Neural cell (in vitro differentiated cells): ENCODE measurements at regions not wholly inside any gene's neighbourhood (a gene's known extent, or its start where the extent isn't known, plus 50 kb on each side); places are given as distances from the start of the nearest gene placed in this dataset.
A peak's percentile ranks its signal among the peaks of the same experiment; 100 is the strongest.

Source experiments
- H2AFZ ChIP-seq: fragments of 200-600, 300-800 bp; sonication (generic), shearing (Covaris generic); 2 replicates; pipeline ENCODE4 v1.6.0; 2014; ENCODE audit warnings: low read depth, mild to moderate bottlenecking, antibody characterized with exemption, low read length, moderate library complexity
- H3F3A ChIP-seq: fragments of 200-600 bp; shearing (Covaris generic); 2 replicates; pipeline ENCODE4 v1.6.1; 2016; ENCODE audit warnings: mild to moderate bottlenecking, moderate library complexity, mixed read lengths, antibody characterized with exemption, low read length; ENCODE audit not compliant: insufficient read depth, poor library complexity, severe bottlenecking
- H3K27ac ChIP-seq: fragments of 200-600, 300-800 bp; sonication (generic), shearing (Covaris generic); 2 replicates; pipeline ENCODE4 v1.5.1; 2014; ENCODE audit warnings: mild to moderate bottlenecking, low read length, moderate library complexity
- H3K27me3 ChIP-seq: fragments of 300-800, 200-600 bp; sonication (generic), shearing (Covaris generic); 2 replicates; pipeline ENCODE4 v1.6.0; 2014; ENCODE audit warnings: mild to moderate bottlenecking, low read depth, low read length, moderate library complexity; ENCODE audit not compliant: insufficient read depth
- H3K36me3 ChIP-seq: fragments of 300-800, 200-600 bp; sonication (generic), shearing (Covaris generic); 2 replicates; pipeline ENCODE4 v1.5.1; 2014; ENCODE audit warnings: mild to moderate bottlenecking, antibody characterized with exemption, low read length, moderate library complexity; ENCODE audit not compliant: insufficient read depth
- H3K4me2 ChIP-seq: fragments of 300-800, 200-600 bp; sonication (generic), shearing (Covaris generic); 2 replicates; pipeline ENCODE4 v1.6.0; 2014; ENCODE audit warnings: mild to moderate bottlenecking, low read length
- H3K4me3 ChIP-seq: fragments of 300-800, 200-600 bp; sonication (generic), shearing (Covaris generic); 2 replicates; pipeline ENCODE4 v1.5.1; 2014; ENCODE audit warnings: mild to moderate bottlenecking, low read length, moderate library complexity
- H3K79me2 ChIP-seq: fragments of 200-600 bp; shearing (Covaris generic); replicated peaks from 2 replicates; pipeline ENCODE4 v1.6.0; 2014; ENCODE audit warnings: mild to moderate bottlenecking, low read length, moderate library complexity; ENCODE audit not compliant: insufficient read depth
- H3K9ac ChIP-seq: fragments of 300-800, 200-600 bp; sonication (generic), shearing (Covaris generic); 2 replicates; pipeline ENCODE4 v1.6.1; 2016; ENCODE audit warnings: mild to moderate bottlenecking, low read length, mixed read lengths
- H3K9me2 ChIP-seq: fragments of 200-600 bp; shearing (Covaris generic); 2 replicates; pipeline ENCODE4 v1.6.1; 2016; ENCODE audit warnings: mild to moderate bottlenecking, low read length, mixed read lengths; ENCODE audit not compliant: insufficient read depth
- H3K9me3 ChIP-seq: fragments of 200-600, 300-800 bp; sonication (generic), shearing (Covaris generic); 2 replicates; pipeline ENCODE4 v1.6.1; 2016; ENCODE audit warnings: mild to moderate bottlenecking, mixed run types, low read length, moderate library complexity, mixed read lengths
- H4K20me1 ChIP-seq: fragments of 200-600 bp; shearing (Covaris generic); 2 replicates; pipeline ENCODE4 v1.6.1; 2016; ENCODE audit warnings: mild to moderate bottlenecking, mixed run types; ENCODE audit not compliant: insufficient read depth
- EP300 ChIP-seq: fragments of 450-650 bp; conservative IDR thresholded peaks from 2 replicates; pipeline ENCODE4 v1.6.1; 2014; ENCODE audit warnings: antibody characterized with exemption, mild to moderate bottlenecking, moderate library complexity; ENCODE audit not compliant: poor library complexity, severe bottlenecking
- EZH2 ChIP-seq: fragments of 200-600, 300-800 bp; shearing (Covaris generic), sonication (generic); IDR thresholded peaks from 2 replicates; pipeline ENCODE4 v1.6.1; 2014; ENCODE audit warnings: antibody characterized with exemption, low read length, borderline replicate concordance, mild to moderate bottlenecking; ENCODE audit not compliant: insufficient read depth, poor library complexity, severe bottlenecking
- MXI1 ChIP-seq: fragments of 450-650 bp; conservative IDR thresholded peaks from 2 replicates; pipeline ENCODE4 v1.6.1; 2014; ENCODE audit warnings: antibody characterized with exemption, mild to moderate bottlenecking; ENCODE audit not compliant: poor library complexity, severe bottlenecking
- POLR2AphosphoS5 ChIP-seq: IDR thresholded peaks from 2 replicates; pipeline ENCODE4 v1.6.1; 2012
- RAD21 ChIP-seq: fragments of 450-650 bp; conservative IDR thresholded peaks from 2 replicates; pipeline ENCODE4 v1.6.1; 2014; ENCODE audit warnings: antibody characterized with exemption, mild to moderate bottlenecking, moderate library complexity
- SMC3 ChIP-seq: fragments of 450-650 bp; conservative IDR thresholded peaks from 2 replicates; pipeline ENCODE4 v1.6.1; 2014; ENCODE audit warnings: antibody characterized with exemption, mild to moderate bottlenecking, moderate library complexity; ENCODE audit not compliant: poor library complexity
- TAF1 ChIP-seq: IDR thresholded peaks from 2 replicates; pipeline ENCODE4 v1.6.1; 2012; ENCODE audit warnings: low read depth
- TF ChIP-seq, protein P1 (sequence below): IDR thresholded peaks from 2 replicates; pipeline ENCODE4 v1.6.1; 2012; ENCODE audit warnings: borderline replicate concordance
- TF ChIP-seq, protein P2 (sequence below): fragments of 450-650 bp; IDR thresholded peaks from 2 replicates; pipeline ENCODE4 v1.5.1; 2014; ENCODE audit warnings: antibody characterized with exemption, mild to moderate bottlenecking, moderate library complexity; ENCODE audit not compliant: poor library complexity, severe bottlenecking

DNA sequence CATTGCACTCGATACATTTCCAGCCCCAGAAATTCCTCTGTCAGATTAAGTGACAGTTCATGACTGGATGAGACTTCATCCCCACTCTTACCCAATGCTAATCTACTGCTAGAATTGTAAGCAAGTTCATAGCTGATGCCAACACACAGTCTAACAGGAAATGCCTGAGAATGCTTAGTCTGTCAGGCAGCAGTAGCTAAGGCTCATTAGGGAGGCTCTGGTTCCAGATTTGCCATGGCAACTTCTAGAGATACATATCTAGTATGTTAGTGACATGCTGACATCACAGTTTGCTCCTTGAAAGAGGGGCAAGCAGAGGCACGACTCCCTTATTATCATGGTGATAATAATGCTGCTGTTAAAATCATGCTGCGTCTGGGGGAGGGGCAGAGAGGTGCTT is 198.4 kb downstream of the RBM43 start:
- Histone ChIP-seq H3K27ac (peak overlapping the region; percentile 91), H4K20me1 (no peaks in the 10 kb centered on the region), H3K27me3 (no peaks in the 10 kb centered on the region), H3K4me2 (peak overlapping the region; percentile 16), H3K4me3 (peak overlapping the region; percentile 15), H3K79me2 (no peaks in the 10 kb centered on the region), H3K9me3 (no peaks in the 10 kb centered on the region), H3F3A (peaks cover 8% of the 10 kb centered on the region), H3K9ac (peak overlapping the region; percentile 56), H2AFZ (no peak overlapping the region), H3K9me2 (no peaks in the 10 kb centered on the region), H3K36me3 (no peaks in the 10 kb centered on the region)
- TF ChIP-seq TAF1, result no peak
- TF ChIP-seq MXI1, result peak; percentile 49
- no peak for TF ChIP-seq EZH2
- peak; percentile 58 for TF ChIP-seq RAD21
- peak; percentile 97 for TF ChIP-seq EP300
- TF ChIP-seq, protein P1, sequence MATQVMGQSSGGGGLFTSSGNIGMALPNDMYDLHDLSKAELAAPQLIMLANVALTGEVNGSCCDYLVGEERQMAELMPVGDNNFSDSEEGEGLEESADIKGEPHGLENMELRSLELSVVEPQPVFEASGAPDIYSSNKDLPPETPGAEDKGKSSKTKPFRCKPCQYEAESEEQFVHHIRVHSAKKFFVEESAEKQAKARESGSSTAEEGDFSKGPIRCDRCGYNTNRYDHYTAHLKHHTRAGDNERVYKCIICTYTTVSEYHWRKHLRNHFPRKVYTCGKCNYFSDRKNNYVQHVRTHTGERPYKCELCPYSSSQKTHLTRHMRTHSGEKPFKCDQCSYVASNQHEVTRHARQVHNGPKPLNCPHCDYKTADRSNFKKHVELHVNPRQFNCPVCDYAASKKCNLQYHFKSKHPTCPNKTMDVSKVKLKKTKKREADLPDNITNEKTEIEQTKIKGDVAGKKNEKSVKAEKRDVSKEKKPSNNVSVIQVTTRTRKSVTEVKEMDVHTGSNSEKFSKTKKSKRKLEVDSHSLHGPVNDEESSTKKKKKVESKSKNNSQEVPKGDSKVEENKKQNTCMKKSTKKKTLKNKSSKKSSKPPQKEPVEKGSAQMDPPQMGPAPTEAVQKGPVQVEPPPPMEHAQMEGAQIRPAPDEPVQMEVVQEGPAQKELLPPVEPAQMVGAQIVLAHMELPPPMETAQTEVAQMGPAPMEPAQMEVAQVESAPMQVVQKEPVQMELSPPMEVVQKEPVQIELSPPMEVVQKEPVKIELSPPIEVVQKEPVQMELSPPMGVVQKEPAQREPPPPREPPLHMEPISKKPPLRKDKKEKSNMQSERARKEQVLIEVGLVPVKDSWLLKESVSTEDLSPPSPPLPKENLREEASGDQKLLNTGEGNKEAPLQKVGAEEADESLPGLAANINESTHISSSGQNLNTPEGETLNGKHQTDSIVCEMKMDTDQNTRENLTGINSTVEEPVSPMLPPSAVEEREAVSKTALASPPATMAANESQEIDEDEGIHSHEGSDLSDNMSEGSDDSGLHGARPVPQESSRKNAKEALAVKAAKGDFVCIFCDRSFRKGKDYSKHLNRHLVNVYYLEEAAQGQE, result peak; percentile 83
- TF ChIP-seq POLR2AphosphoS5, result peak; percentile 86
- TF ChIP-seq, protein P2, sequence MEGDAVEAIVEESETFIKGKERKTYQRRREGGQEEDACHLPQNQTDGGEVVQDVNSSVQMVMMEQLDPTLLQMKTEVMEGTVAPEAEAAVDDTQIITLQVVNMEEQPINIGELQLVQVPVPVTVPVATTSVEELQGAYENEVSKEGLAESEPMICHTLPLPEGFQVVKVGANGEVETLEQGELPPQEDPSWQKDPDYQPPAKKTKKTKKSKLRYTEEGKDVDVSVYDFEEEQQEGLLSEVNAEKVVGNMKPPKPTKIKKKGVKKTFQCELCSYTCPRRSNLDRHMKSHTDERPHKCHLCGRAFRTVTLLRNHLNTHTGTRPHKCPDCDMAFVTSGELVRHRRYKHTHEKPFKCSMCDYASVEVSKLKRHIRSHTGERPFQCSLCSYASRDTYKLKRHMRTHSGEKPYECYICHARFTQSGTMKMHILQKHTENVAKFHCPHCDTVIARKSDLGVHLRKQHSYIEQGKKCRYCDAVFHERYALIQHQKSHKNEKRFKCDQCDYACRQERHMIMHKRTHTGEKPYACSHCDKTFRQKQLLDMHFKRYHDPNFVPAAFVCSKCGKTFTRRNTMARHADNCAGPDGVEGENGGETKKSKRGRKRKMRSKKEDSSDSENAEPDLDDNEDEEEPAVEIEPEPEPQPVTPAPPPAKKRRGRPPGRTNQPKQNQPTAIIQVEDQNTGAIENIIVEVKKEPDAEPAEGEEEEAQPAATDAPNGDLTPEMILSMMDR, result no peak
- peak; percentile 62 for TF ChIP-seq SMC3

DNA sequence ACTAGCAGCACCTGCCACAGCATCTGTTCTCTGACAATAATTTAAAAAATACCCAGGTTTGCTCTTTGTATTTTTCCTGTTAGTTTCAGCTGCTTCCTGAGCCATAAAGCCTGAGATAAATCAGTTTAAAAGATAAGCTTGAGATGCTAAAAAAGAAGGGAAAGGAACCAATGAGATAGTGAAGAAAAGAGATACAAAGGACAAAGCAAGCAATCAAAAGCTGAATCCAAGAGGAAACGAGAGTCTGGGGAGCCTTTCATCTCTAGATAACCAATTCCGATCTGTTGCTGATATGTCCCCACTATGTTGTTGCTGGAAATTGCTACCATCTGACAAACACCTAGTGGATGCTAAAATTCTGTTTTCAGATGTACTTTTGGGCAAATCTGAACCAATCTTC is 201.4 kb downstream of the RBM43 start:
- Histone ChIP-seq H3K36me3 (no peaks in the 10 kb centered on the region), H4K20me1 (no peaks in the 10 kb centered on the region), H3K4me2 (peak overlapping the region; percentile 42), H3K9me2 (no peaks in the 10 kb centered on the region), H3K79me2 (no peaks in the 10 kb centered on the region), H3K27me3 (no peaks in the 10 kb centered on the region), H3K4me3 (peak overlapping the region; percentile 8), H3K9me3 (no peaks in the 10 kb centered on the region), H2AFZ (peak overlapping the region; percentile 28), H3K27ac (peak overlapping the region; percentile 91), H3F3A (peaks cover 8% of the 10 kb centered on the region), H3K9ac (peak overlapping the region; percentile 34)
- TF ChIP-seq EZH2 (no peak), MXI1 (no peak), POLR2AphosphoS5 (no peak), SMC3 (no peak), EP300 (no peak), RAD21 (no peak)
- TF ChIP-seq, protein P1, result no peak
